GM13976 (cell line): ENCODE measurements at regions not wholly inside any gene's neighbourhood (a gene's known extent, or its start where the extent isn't known, plus 50 kb on each side); places are given as distances from the start of the nearest gene placed in this dataset.

Experiments used
- DNase-seq: peaks from one replicate; pipeline ENCODE4 v3.0.0; 2012; ENCODE audit warnings: low spot score
- in situ Hi-C: fragments of 300-500 bp; cut with MboI; formaldehyde crosslinking; loops from one replicate; pipeline ENCODE4 v1.12.0; 2022; ENCODE audit warnings: low sequenced_read_pairs, mixed read lengths, inconsistent platforms; ENCODE audit not compliant: unreplicated experiment
- TF ChIP-seq, protein P1 (sequence below): IDR thresholded peaks from 2 replicates; pipeline ENCODE4 v1.5.1; 2012; ENCODE audit warnings: borderline replicate concordance, mild to moderate bottlenecking; ENCODE audit not compliant: insufficient read depth; ENCODE audit errors: extremely low read depth, missing control alignments, control extremely low read depth

DNA sequence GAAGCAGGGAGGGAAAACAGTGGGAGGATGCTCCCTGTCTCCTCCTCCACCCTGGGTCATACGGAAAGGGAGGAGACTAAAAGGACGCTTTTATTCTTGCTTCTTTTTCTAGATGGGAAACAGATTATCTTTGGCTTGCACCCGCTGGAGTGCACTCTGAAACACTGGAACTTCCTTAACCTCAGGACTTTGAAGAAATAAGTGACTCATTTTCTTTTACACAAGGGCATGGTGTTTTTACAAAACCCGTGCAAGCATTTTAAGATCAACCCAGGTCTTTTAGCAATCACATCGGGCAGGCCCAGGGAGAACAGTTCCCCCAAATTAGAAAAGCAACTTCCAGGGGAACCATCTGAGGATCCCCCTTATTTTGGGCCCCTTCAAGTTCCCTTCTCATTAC is 80.9 kb upstream of the TSPAN11 start:
- TF ChIP-seq, protein P1, sequence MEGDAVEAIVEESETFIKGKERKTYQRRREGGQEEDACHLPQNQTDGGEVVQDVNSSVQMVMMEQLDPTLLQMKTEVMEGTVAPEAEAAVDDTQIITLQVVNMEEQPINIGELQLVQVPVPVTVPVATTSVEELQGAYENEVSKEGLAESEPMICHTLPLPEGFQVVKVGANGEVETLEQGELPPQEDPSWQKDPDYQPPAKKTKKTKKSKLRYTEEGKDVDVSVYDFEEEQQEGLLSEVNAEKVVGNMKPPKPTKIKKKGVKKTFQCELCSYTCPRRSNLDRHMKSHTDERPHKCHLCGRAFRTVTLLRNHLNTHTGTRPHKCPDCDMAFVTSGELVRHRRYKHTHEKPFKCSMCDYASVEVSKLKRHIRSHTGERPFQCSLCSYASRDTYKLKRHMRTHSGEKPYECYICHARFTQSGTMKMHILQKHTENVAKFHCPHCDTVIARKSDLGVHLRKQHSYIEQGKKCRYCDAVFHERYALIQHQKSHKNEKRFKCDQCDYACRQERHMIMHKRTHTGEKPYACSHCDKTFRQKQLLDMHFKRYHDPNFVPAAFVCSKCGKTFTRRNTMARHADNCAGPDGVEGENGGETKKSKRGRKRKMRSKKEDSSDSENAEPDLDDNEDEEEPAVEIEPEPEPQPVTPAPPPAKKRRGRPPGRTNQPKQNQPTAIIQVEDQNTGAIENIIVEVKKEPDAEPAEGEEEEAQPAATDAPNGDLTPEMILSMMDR, result no peak

DNA sequence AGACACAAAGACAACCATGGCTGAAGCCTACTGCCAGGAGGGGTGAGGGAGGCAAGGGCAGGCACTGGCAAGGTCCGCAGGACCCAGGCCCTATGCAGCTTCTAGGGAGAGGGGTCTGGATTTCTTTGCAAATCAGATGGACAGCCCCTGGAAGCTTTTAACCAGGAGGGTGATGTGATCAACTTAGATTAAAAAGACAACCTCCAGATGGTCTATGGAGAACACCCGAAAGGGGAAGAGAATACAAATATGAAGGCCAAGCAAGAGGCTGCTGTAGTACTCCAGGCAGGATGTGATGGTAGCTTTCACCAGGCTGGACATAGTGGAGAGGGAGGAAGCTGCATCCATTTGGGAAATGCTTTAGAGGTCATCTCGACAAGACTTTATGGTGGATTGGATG is 83.3 kb upstream of the TSPAN11 start:
- in situ Hi-C loops, result loop anchor here (10.0 kb wide), 1 partner anchor 392 kb away; no protein-coding TSS in a partner anchor
- no peak for DNase-seq
- TF ChIP-seq, protein P1, result no peak

More for the DNA sequence above, 80.9 kb upstream of the TSPAN11 start:
- no peak for DNase-seq
- in situ Hi-C loops, result loop anchor here (10.0 kb wide), 1 partner anchor 389 kb away; no protein-coding TSS in a partner anchor

DNA sequence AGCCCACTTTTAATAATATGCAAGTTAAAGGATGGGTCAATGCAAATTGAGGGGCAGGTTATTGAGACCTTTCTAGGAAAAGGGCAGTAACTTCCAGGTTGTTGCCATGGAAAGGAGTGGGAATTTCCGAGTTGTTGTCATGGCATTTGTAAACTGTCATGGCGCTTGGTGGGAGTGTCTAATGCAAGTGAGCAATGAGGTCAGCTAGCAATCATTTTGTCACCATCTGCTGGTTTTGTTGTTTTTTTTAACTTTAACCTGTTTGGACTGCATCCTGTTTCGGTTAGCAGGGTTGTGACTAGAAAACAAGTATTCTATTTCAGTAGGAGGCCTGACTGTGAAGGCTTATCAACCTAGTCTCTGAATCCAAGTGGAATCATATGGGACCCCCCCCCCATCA is 85.8 kb upstream of the TSPAN11 start:
- in situ Hi-C loops, result loop anchor here (10.0 kb wide), 1 partner anchor 394 kb away; no protein-coding TSS in a partner anchor
- no peak for DNase-seq
- TF ChIP-seq, protein P1, result no peak

DNA sequence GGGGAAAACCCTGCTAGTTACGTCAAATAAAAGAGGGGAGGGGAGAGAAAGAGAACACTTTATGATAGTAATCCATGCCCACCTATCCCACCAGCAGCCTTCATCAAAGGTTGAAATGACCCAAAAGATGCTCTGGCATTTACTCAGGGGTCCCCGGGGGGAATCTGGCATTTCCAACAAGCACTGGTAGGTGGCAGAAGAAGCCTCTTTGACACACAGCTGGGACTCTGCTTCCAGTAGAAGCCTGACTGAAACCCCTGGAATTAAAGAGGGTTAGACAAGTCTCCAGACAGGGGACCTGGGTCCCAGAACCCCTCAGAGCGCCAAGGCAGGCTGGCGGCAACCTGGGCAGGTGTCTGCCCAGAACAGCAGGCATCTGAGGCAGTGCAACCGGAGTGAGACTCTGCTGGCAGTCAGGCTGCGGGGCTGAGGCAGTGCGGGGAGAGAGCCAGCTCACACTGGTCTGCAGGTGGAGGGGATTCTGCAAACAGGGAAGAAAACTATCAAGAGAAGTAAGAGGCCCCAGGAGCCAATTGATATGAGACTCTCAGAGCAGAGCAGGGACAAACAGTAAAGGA is 85.0 kb upstream of the CAPRIN2 start:
- in situ Hi-C loops, result loop anchor here (10.0 kb wide), 1 partner anchor 395 kb away; no protein-coding TSS in a partner anchor
- TF ChIP-seq, protein P1, result no peak
- DNase-seq, result no peak

DNA sequence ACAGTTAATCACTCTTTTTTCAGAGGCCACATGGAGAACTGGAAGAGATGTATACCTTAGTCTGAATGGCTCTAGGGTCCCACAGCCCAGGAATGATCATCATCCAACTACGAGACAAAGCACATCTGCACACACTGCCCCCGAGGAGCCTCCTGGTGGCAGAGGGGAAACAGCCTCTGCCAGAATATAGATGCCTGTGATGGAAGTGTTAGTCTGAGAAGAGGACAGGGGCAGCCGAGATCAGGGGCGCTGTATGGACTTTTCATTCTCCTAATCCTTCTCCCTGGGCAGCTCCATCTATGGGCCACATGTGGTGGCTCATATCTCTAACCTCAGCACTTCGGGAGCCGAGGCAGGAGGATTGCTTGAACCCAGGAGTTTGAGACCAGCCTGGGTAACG is 82.8 kb upstream of the CAPRIN2 start:
- DNase-seq, result no peak
- TF ChIP-seq, protein P1, result no peak
- in situ Hi-C loops, result no loop called here

DNA sequence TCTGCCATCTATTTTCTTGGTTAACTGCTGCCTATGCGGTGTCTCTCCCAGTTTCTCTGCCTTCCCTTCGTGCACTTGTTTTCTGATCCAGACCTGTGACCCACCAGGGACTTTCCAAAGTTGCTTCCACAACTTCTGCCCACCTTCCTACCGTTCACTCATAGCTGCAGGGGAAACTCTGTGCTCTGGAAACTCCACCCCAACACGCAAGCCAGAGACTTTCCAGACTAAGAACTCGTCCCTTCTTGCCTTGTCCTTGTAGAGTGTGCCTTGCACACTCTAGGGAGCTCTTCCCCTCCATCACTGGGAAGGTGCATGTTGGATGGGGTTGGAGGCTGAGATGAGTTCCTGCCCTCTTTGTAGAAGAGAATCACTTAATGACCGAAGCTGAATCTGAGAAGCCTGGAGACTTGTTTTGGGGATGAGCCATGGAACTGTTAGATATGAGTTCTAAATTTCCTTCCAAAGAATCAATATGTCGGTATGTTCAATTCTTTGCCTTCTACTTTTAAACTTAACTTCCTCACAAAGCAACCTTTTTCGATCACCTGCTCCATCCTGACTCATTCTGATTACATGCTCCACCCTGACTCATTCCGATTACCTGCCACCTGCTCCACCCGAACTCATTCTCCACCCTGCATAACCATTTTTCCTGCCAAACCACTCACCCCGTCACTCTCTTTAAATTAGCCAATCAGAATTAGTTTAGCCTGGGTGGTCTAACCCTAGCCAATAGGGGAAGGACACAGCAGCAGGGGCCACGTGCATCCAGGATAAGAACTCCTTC is 82.1 kb upstream of the CAPRIN2 start:
- DNase-seq, result no peak
- in situ Hi-C loops, result no loop called here
- TF ChIP-seq, protein P1, result no peak
